Renal pelvis (tissue), 1 donor: ENCODE measurements at regions not wholly inside any gene's neighbourhood (a gene's known extent, or its start where the extent isn't known, plus 50 kb on each side); places are given as distances from the start of the nearest gene placed in this dataset.

Experiments used
- DNase-seq: peaks from one replicate; pipeline ENCODE4 v3.0.0-alpha.2; 2013

DNA sequence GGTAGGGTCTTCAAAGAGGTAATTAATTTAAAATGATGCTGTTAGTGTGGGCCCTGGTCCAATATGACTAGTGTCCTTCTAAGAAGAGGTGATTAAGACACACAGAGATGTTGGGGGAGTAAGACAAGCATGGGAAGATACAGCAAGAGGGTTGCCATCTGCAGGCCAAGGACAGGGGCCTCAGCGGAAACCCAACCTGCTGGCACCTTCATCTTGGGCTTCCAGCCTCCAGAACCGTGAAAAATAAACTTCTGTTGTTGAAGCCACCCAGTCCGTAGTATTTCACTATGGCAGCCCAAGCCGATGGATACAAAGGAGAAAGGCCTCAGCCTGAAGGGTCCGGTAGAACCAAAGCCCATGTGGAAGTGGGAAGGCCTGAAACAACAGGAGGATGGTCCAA, 161.7 kb upstream of the UBE2E1 start:
- DNase-seq: no peak

DNA sequence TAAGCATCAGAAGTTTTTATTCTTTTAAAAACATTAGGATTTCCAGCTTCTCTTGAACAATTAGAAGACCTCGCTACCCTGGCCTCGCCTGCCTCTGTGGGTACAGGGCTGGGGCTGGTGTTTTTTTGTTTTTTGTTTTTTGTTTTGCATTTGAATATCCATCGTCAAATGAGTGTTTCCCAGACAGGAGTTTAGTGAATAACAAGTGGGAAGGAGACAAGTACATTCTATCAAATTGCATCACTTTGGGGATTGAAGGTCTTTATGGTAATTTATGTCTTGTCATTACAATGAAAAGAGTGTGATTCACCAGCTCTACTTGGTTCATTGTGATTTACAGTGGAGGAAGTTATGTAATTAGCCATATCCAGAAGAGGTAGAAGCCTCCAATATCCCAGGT, 161.1 kb upstream of the UBE2E1 start:
- no peak for DNase-seq

DNA sequence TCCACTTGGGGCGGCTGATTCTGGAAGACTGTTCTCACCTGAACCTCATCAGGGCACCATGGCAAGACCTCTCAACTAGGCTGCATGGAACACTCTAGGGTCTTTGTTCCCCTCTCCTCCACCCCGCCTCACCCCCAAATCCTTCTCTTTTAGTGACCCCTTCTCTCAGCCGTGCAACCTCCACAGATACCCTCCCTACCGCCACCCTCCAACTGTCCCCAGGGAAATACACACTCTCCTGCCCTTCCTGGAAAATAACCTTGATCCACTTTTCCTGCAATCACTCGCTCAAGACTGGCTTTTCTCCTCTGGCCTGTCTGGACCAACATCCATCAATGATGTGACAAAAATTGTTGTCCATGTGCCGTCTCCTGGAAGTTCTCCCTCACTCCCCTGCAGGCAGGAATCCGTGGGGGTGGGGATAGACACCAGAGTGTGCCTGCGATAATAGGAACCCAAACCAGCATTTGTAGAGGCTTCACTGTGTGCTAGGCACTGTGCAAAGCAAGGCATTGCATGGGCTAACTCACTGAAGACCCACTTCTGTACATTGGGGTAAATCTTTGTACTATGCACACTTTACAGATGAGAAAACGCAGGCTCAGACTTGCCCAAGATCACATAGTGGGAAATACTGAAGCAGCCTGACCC, 160.1 kb upstream of the UBE2E1 start:
- no peak for DNase-seq

DNA sequence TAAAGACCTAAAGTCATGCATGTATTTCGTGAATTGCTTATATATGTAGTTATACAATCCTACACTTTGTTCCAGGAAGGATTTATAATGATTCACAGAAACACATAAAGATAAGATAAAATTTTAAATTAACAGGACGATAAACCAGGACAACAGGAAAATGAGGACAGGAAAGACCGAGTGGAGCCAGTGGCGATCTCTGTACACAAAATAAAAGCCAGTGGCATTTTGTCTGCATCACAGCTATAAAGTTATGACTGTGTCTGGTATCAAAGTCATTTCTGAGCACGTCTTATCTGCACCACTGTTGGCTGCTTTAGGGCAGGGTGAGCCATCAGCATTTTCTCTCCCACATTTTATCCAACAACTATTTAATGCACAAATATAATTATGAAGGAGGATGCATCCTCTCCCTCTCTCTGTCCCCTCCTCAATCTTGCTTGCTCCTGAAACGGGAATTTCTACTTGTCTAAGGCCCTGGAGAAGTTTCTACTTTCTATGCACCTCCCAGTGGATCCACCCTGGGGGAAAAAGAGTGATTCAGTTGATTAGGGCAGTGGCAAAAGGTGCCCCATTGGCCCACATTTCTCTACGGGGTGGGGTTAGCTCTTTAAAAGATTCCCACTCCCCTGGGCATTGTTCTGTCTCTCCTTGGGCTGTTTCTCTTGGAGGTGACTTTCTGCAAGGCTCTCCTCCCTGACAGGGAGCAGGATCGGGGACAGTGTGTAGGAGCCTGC, 159.4 kb upstream of the UBE2E1 start:
- no peak for DNase-seq

DNA sequence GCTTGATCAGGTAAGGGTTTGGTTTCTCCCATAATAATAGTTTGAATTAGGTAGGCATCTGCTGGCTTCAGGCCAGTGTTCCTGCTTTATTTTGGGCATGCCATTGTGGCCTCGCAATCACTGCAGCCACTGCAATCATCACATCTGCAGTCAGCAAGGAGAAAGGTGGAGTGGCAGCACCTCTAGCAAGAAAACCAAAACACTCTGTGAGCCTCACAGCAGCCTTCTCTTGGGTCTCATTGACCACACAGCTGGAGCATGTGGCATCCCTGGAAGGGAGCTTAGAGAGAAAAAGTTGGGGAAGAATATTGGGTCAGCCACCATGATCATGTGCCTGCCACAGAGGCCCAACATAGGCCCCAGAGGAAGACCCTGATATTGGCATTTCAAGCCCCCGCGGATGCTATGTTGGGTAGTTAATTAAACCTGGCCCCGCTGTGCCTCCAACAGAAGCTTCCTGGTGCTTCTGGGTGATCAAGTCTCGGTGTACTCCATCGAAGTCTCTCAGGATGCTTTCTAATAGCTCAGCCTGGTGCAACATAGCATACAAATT, 158.0 kb upstream of the UBE2E1 start:
- no peak for DNase-seq

DNA sequence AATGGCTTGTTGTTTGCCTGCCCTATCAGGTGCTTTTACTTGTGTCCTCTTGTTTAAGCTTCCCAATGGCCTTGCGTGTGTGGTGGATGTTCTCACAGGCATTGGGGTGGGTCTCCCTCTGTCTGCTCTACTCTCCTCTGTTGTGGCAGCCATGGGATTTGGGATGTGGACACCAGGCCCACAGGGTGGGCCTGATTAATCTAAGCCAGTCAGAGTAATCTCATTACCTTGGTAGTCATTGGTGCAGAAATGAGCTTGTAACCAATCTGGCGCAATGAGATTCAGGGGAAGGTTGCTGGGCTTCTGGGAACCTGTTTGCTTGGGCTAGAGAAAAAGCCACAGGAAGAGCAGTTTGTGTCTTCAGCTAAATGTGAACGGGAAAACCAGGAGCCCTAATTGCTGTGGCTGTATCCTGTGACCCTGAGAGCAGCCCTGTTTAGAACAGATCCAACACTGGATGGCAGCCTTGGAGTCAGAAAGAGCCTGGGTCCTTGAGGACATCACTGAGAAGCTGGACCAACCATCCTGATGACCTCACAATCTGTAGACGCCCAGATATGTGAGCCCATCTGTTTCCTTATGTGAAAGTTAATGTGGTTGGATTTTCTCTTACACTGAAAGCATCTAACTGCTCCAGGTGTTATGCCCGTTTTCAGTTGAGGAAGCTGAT, 157.3 kb upstream of the UBE2E1 start:
- DNase-seq: no peak

DNA sequence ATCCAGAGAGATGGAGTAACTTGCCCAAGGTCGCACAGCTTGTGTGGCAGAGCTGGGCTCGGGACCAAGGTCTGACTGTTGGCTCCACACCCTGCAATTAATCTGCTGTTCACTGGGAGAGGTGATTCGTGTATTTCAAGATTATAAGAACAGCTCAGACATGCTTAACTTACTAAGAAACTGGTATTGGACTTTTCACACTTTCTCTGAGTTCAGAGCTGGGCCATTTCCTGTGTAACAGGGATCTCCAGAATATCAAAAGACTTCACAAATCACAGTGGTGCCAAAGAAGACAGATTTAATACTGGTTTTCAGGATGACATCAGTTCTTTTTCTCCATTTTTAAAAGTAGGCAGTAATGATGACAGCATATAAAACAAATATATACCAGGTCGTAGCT, 156.8 kb upstream of the UBE2E1 start:
- no peak for DNase-seq

DNA sequence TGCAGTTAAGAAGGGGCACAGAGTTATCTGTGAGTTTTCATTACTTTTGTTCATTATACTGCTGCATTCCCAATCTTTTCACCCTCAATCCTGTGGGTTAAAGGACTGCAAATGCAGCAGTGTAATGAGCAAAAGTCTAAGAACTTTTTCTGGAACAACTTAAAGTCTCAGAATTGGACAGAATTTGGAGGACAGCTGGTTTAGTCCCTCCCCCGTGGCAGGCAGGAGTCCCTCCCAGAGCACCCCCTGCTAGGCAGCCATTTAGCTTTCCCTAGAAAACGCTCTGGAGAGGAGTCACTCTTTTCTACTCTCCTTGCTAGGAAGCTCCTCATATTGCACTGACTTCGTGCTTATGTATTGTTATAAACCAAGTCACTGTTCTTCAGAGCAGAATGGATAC, 156.3 kb upstream of the UBE2E1 start:
- DNase-seq: no peak

DNA sequence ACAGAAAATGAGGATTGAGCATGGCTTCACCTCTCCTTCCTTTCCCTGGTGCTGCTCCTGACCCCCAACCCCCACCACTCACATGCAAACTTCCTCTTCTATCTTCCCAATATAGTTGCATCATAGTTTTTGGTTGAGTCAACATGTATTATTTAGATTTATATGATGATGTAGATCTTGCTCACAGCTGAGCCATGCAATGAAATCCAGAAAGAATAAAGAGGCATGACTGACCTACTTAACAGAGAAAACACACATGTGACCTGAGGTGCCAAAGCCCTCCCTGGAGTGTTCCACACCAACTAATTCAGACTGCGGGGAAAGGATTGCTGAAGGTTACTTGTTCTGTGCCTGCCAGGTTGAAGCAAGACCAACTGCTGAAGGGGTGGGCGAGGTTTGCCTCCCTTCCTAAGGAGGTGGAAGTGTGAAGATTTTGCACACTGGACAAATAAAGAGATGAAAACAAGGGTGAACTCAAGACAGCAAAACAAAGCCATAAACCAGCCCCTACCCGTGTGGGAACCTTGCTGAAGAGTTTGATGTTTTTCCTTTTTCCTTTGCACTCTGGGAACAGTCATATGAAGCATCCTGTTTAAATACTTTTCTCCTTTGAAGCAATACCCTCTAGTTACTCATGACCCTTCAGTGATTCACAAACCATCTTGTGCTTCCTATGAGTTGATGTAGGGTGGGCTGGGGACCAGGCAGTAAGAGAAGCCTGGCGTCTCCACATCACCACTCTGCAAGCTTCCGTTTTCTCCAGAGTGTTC, 155.2 kb upstream of the UBE2E1 start:
- DNase-seq: no peak

DNA sequence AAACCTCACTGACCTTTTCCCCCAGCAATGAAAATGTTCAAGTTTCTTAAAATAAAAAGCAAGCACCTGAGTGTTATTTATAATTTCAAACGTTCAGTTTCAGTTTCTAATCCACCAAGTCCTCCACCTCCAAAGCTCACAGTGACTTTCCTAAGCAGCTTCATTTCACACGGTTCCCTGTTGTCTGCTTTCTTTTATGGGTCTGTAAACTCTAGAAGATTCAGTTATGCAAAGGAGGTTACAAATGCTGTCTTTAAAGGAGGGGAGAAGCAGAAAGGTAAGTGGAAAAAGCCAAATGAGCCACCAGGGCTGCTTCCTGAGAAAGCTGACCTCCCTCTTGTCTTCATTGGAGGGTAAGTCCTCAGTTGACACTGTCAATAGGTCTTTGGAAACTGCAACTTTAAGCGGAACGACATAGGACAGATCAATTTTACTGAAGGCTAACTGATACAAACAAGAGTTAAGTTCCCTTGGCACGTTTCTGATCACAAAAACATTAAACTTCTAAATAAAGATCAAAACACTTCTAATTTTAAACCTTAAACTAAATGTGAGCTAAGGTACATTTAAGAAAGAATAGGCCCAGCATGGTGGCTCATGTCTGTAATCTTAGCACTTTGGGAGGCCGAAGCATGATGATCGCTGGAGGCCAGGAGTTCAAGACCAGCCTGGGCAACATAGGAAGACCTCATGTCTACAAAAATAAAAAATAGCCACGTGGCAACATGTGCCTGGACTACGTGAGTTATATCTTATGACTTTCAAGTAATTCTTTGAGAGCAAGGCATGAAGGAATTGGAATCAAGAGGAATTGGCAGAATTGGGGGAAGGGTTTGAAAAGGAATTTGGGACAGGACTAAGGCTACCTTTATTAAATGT, 151.9 kb upstream of the UBE2E1 start:
- DNase-seq: no peak

DNA sequence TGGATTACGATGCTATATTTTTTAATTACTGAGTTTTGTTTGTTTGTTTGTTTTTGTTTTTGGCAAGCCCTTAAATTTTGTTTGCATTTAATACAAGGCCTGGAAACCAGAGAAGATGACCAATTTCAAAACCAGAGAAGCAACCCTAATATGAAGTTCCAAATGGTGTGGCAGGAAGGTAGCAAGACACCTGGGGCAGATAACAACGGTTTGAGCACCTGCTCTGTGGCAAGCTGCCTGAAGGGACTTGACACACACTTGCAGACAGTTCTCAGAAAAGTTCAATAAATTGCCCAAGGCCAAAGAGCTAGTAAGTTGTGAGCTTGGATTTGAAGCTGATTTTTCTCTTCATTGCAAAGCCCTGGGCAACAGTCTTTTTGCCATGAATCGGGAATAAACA, 151.2 kb upstream of the UBE2E1 start:
- no peak for DNase-seq

DNA sequence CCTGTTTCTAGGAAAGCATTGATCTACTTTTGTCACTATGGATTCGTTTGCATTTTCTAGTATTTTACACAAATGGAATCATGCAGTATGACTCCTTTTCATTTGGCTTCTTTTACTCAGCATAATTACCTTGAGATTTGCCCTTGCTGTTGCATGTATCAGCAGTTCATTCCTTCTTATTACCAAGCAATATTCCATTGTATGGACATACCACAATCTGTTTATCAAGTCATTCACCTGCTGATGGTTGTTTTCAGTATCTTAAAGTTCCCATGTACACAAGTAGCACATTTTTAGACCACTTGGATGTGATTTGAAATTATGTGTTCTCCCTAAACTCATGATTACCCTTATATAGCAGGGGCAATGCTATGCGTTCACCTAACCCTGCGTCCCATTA, 150.0 kb upstream of the UBE2E1 start:
- no peak for DNase-seq

DNA sequence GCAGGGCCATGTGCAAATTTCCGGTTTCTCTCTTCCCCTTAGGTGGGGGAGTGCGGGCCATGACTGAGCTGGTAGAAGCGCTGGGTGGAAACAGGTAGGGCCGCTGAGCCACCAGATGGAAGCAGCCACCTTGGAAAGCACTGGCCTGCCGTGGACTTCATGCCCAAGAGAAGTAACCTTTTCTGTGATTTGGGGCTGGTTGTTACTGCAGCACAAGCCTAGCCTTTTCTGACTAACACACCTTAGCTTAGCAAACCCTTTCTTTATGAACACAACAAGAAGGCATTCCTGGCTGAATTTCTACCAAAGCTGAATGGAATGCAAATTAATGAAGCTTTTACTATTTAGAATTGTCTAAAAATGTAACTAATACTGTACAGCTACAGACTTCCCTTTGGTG, 149.6 kb upstream of the UBE2E1 start:
- no peak for DNase-seq

DNA sequence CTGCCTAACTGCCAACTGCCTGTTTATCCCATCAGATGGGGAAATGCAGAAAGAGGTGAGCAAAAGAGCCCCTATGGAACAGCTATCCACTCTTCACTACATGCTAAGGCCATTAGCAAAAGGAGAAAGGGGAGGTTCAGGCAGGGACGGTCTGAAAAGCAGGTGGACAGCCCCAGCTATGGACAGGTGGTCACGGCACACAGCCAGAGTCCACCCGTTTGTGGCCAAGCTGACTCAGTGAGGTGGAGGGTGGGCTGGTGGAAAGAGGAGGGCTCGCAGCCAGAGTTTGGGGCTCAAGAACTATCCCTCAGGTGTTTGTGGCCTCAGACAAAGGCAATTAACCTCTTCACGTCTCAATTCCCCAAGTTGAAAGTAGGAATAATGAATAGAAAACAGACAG, 148.9 kb upstream of the UBE2E1 start:
- no peak for DNase-seq

DNA sequence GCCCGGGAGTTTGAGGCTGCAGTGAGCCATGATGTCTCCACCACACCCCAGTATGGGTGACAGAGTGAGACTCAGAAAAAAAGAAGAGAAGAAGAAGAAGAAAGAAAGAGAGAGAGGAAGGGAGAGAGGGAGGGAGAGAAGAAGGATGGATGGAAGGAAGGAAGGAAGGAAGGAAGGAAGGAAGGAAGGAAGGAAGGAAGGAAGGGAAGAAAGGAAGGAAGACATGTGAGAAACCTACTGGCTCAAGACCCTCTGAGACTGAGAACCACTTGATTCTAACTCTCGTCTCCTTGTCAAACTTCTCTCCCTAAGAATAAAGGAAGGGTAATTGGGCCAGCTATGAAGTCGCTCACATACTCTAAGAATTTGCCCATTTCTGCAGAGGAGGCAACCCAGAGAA, 148.1 kb upstream of the UBE2E1 start:
- DNase-seq: no peak

DNA sequence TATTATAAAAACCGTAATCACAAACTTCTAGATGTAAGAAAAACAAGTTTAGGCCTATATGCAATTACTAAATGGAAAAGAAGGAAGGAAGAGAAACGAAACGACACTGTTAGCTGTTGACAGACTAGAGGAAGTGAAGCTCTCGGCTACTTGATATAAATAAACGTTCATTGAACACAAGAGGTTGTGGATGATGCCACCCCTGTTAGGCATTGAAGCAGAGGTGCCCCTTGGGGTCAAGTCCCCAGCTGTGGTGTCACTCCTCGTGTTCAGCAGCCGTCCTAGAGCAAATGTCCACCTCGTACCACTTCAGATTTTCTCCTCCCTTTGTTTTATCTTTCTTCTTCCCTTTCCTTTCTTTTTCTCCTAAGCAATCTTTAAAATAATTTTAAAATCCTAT, 146.5 kb upstream of the UBE2E1 start:
- DNase-seq: no peak

DNA sequence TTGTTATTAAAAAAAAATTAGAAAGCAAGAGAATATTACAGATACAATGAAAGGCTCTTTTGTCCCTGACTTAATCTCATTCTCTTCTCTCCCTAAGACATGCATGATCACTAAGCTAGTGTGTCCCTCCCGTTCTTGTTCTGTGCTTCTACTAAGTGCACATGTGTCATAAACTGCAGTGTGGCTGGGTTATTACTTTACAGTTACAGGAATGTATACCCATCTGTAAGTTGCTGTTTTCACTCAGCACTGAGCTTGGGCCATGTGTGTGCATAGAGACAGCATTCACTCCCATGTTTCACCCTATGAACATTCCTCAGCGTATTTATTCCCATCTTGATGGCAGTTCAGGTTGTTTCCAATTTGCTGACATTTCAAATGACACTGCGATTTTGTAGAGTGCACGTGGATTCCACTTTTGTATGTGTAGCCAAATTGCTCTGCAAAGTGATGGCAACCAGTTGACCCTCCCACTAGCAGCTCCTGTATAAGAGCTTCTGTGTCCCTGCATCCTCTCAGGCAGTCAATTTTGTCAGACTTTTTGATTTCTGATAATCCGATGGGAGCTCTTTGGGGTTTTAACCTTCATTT, 145.8 kb upstream of the UBE2E1 start:
- DNase-seq: no peak

DNA sequence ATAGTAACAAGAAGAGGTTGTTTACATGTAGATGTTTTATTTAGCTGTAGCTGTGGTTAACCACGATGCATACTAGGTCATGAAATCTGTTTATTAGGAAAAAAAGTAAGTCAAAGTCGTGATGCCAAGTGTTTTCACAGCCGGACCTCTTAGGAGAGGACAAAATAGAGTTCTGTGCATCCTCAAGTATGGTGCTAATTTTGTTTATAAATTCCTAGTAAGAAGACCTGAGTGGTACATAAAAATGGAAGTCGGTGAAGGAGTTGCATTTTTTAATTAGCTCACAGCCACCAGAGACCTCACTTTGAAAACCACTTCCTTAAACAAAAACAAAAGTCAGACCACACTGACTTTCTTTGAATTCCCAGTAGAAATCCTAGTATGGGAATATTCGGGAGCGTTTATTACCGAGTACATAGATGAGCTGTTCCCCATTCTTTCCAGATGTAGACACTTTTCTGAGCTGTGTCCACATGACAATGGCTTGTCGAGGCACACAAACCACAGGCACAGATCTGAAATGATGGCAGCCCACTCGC, 143.6 kb upstream of the UBE2E1 start:
- DNase-seq: no peak

DNA sequence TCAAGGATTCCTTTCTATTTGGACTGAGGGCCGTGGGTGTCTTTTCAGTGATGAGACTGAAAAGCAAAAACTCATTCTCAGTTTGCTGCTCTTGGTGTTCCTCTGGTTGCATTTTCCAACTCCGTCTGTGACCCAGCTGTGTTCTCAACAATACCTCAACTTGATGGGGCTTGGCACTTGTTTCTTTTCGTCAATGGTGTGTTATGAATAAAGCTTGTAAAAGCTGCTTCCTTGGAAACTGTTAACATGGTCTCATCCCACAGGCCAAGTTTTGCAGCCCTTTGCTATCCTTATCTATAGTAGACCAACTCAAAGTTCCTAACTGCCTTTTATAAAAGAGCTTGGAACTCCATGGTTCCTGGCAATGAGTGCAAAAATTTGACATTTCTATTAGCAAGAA, 142.5 kb upstream of the UBE2E1 start:
- DNase-seq: no peak

DNA sequence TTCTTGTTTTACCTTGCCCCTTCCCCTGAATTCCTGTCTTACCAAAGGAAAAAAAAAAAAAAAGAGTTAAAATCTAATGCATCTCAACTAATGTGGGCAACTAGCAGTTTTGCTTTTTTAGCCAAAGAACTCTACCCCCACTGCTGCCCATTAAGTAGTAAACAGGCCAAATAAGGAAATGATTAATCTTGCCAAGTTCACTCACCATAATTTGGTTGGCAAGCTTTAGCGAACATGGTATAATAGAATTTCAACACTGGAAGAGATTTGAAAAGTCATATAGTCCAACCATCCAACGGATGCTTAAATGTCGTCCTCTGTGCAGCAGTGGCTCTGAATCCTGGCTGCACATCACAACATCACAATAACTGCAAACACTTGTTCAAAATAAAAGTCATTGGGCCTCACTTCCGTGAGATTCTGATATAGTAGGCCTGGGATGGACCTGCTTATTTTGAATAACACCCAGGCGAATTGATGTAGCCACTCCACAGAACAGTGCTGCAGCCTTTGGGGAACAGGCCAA, 142.0 kb upstream of the UBE2E1 start:
- no peak for DNase-seq
